Tibial artery (tissue), 4 donors: ENCODE measurements at regions not wholly inside any gene's neighbourhood (a gene's known extent, or its start where the extent isn't known, plus 50 kb on each side); places are given as distances from the start of the nearest gene placed in this dataset.
"Not testable (repeated sequence)": the region's sequence is repeated elsewhere in the genome, so short reads cannot be mapped to it uniquely, and the experiment has no call there.

Experiments used
- DNase-seq, 2 donors: peaks; one replicate each; pipeline ENCODE4 v3.0.0-alpha.2; 2019
- H3K27ac ChIP-seq, 2 donors: fragments of 200-600 bp; sonication (generic) in 1 of 2; 1 replicate in 1 of 2; 2 replicates in 1 of 2; pipeline ENCODE4 v1.5.1; 2018 to 2019; ENCODE audit warnings: mild to moderate bottlenecking in 1 of 2
- H3K27me3 ChIP-seq, 2 donors: fragments of 200-600 bp; sonication (generic) in 1 of 2; one replicate each; pipeline versions ENCODE4 v1.5.1 to v1.6.0; 2016 to 2019
- H3K36me3 ChIP-seq, 3 donors: fragments of 200-600 bp; sonication (generic) in 2 of 3; one replicate each; pipeline ENCODE4 v1.5.1; 2016 to 2019; ENCODE audit warnings: mild to moderate bottlenecking in 2 of 3
- H3K4me1 ChIP-seq, 4 donors: fragments of 200-600 bp; sonication (generic) in 2 of 4; 1 replicate in 3 of 4; 2 replicates in 1 of 4; pipeline ENCODE4 v1.5.1; 2016 to 2019
- H3K4me3 ChIP-seq, 2 donors: fragments of 200-600 bp; sonication (generic) in 1 of 2; 1 replicate in 1 of 2; 2 replicates in 1 of 2; pipeline ENCODE4 v1.5.1; 2018 to 2019; ENCODE audit warnings: mild to moderate bottlenecking in 2 of 2
- H3K9me3 ChIP-seq, 3 donors: fragments of 200-600 bp; sonication (generic) in 1 of 3; one replicate each; pipeline ENCODE4 v1.5.1; 2016 to 2019
- CTCF ChIP-seq, 2 experiments: fragments of 200-600 bp in 1 of 2; fragments of 450-650 bp in 1 of 2; IDR thresholded peaks; one replicate each; pipeline ENCODE4 v1.5.1; 2017 to 2019; ENCODE audit warnings: antibody characterized with exemption in 2 of 2, mild to moderate bottlenecking in 1 of 2, moderate library complexity in 1 of 2
- intact Hi-C: fragments of 100-400 bp; cut with DNase I; formaldehyde crosslinking; loops from one replicate; pipeline ENCODE4 v1.15.0; 2023; ENCODE audit warnings: low total_unique reads

- DNase-seq, result no peak
- no peaks in the 10 kb centered on the region for H3K4me1 ChIP-seq
- no peaks in the 10 kb centered on the region for H3K36me3 ChIP-seq
- intact Hi-C loops, result no loop called here
- H3K27ac ChIP-seq, result no peak overlapping the region
- H3K27me3 ChIP-seq, result no peaks in the 10 kb centered on the region
- no peak overlapping the region for H3K4me3 ChIP-seq
- TF ChIP-seq CTCF (IDR thresholded peaks at IDR 0.05), result no peak
- peaks cover 4 to 17% (median 15%) of the 10 kb centered on the region in 3 donors for H3K9me3 ChIP-seq
Measured at GRCh38 chr21:35436899-35437298, 387.8 kb upstream of the RUNX1 start.

DNA sequence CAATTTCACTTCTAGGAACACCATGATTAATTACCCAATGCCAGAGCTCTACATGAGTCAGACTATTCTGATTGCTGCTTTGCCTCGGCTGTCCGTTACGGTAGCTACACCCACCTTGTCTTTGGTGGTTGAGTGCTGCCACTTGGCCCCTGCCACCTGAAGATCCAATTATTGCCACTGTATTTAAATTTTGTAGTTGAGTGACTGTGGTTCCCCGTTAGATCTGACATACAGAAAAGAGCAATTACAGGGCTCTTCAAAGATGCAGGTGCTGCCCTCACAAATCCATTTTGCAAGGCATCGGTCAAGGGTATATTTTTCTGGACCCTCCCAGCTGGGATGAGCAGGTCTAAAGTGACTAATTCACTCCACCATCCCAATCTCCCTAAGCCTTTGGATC lies 383.5 kb upstream of the RUNX1 start:
- Histone ChIP-seq H3K4me1 (peaks cover 0 to 11% (median 5%) of the 10 kb centered on the region in 4 donors), H3K9me3 (peaks cover 4 to 18% (median 17%) of the 10 kb centered on the region in 3 donors)
- H3K4me3 ChIP-seq, DNase-seq, intact Hi-C loops, H3K27me3 ChIP-seq, H3K36me3 ChIP-seq, H3K27ac ChIP-seq: not testable (repeated sequence)

DNA sequence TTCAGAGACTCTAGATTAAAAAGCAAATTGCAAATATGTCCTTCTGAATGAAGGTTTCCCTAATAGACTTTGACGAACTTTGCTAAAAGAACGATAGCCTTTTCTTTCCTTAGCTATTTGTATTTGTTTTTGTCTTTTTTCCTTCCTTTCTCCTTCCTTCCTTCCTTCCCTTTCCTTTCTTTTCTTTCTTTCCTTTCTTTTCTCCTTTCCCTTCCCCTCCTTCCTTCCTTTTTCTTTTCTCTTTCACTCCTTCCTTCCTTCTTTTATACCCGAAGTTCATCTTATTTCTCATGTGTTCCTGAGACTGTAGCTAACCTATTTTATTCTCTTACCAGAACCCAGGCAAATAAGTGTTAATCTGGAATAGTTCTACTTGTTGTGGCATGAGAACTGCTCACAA lies 381.2 kb upstream of the RUNX1 start:
- Histone ChIP-seq H3K9me3 (peaks cover 2 to 18% (median 17%) of the 10 kb centered on the region in 3 donors), H3K27me3 (no peaks in the 10 kb centered on the region), H3K4me1 (peaks cover 0 to 11% (median 5%) of the 10 kb centered on the region in 4 donors), H3K36me3 (no peaks in the 10 kb centered on the region), H3K27ac (no peak overlapping the region), H3K4me3 (no peak overlapping the region)
- intact Hi-C loops, result no loop called here
- no peak for TF ChIP-seq CTCF (IDR thresholded peaks at IDR 0.05)
- no peak for DNase-seq

- peak overlapping the region; percentile 45 to 47 for H3K27ac ChIP-seq
- H3K9me3 ChIP-seq, result peaks cover 0 to 17% (median 13%) of the 10 kb centered on the region in 3 donors
- no peaks in the 10 kb centered on the region for H3K27me3 ChIP-seq
- intact Hi-C loops, result no loop called here
- H3K4me1 ChIP-seq, result peaks cover 0 to 11% (median 5%) of the 10 kb centered on the region in 4 donors
- no peak for TF ChIP-seq CTCF (IDR thresholded peaks at IDR 0.05)
- DNase-seq, result no peak
- no peak overlapping the region for H3K4me3 ChIP-seq
- no peaks in the 10 kb centered on the region for H3K36me3 ChIP-seq
Measured at GRCh38 chr21:35428937-35429336, 379.8 kb upstream of the RUNX1 start.

GRCh38 chr21:35428489-35428888 lies 379.4 kb upstream of the RUNX1 start:
- Histone ChIP-seq H3K4me3 (no peak overlapping the region), H3K27me3 (no peaks in the 10 kb centered on the region), H3K4me1 (peaks cover 0 to 11% (median 5%) of the 10 kb centered on the region in 4 donors), H3K36me3 (no peaks in the 10 kb centered on the region), H3K9me3 (peaks cover 0 to 15% (median 13%) of the 10 kb centered on the region in 3 donors), H3K27ac (peak overlapping the region; percentile 45 to 47)
- peak; percentile 39 to 67 for DNase-seq
- intact Hi-C loops, result no loop called here
- TF ChIP-seq CTCF (IDR thresholded peaks at IDR 0.05), result no peak

GRCh38 chr21:35428001-35428320 lies 378.9 kb upstream of the RUNX1 start:
- TF ChIP-seq CTCF (IDR thresholded peaks at IDR 0.05), result no peak
- Histone ChIP-seq H3K4me1 (peaks cover 0 to 11% (median 5%) of the 10 kb centered on the region in 4 donors), H3K27ac (no peak overlapping the region), H3K9me3 (peaks cover 0 to 11% (median 9%) of the 10 kb centered on the region in 3 donors), H3K4me3 (no peak overlapping the region), H3K27me3 (no peaks in the 10 kb centered on the region), H3K36me3 (no peaks in the 10 kb centered on the region)
- intact Hi-C loops, result no loop called here
- no peak for DNase-seq
